Esophagus squamous epithelium (tissue), 5 donors: ENCODE measurements at regions not wholly inside any gene's neighbourhood (a gene's known extent, or its start where the extent isn't known, plus 50 kb on each side); places are given as distances from the start of the nearest gene placed in this dataset.

Experiments
- DNase-seq: peaks from one replicate; lab custom pipeline; 2025; lab: John Stamatoyannopoulos, UW
- H3K27ac ChIP-seq, 4 donors: fragments of 200-600 bp; sonication (generic); one replicate each; pipeline ENCODE4 v1.5.1; 2016 to 2019; ENCODE audit warnings: mild to moderate bottlenecking in 1 of 4
- H3K27me3 ChIP-seq, 4 donors: fragments of 200-600 bp; sonication (generic); 1 replicate in 3 of 4; 2 replicates in 1 of 4; pipeline versions ENCODE4 v1.5.1 to v1.6.0; 2017 to 2021; ENCODE audit warnings: antibody characterized with exemption in 1 of 4
- H3K36me3 ChIP-seq, 3 donors: fragments of 200-600 bp; sonication (generic); one replicate each; pipeline ENCODE4 v1.5.1; 2016 to 2019
- H3K4me1 ChIP-seq, 3 donors: fragments of 200-600 bp; sonication (generic); one replicate each; pipeline ENCODE4 v1.5.1; 2017 to 2019
- H3K4me3 ChIP-seq, 4 donors: fragments of 200-600 bp; sonication (generic); 1 replicate in 3 of 4; 2 replicates in 1 of 4; pipeline ENCODE4 v1.5.1; 2016 to 2019; ENCODE audit warnings: mild to moderate bottlenecking in 2 of 4, moderate library complexity in 1 of 4
- H3K9me3 ChIP-seq, 3 donors: fragments of 200-600 bp; sonication (generic); one replicate each; pipeline ENCODE4 v1.5.1; 2016 to 2019
- CTCF ChIP-seq, 6 experiments: fragments of 450-650 bp in 4 of 6; fragments of 200-600 bp in 2 of 6; sonication (generic) in 2 of 6; IDR thresholded peaks; one replicate each; pipeline ENCODE4 v1.5.1; 2016 to 2019; ENCODE audit warnings: antibody characterized with exemption in 6 of 6, mild to moderate bottlenecking in 4 of 6, moderate library complexity in 4 of 6
- POLR2A ChIP-seq, 4 donors: fragments of 450-650 bp; IDR thresholded peaks; one replicate each; pipeline ENCODE4 v1.6.1; 2017; ENCODE audit warnings: antibody characterized with exemption in 4 of 4, mild to moderate bottlenecking in 4 of 4, moderate library complexity in 3 of 4
- WGBS, 2 donors: methylation state at CpG; one replicate each; pipeline ENCODE4 v1.1.5; 2018; 5-methylcytosine and 5-hydroxymethylcytosine counted together
- intact Hi-C: fragments of 100-400 bp; cut with DNase I; formaldehyde crosslinking; loops from one replicate; pipeline ENCODE4 v1.15.0; 2022
- donor health status: DM: yes; HTN: yes; CAD: no.

- Histone ChIP-seq H3K9me3 (no peaks in the 10 kb centered on the region), H3K4me1 (no peaks in the 10 kb centered on the region), H3K36me3 (no peaks in the 10 kb centered on the region), H3K4me3 (no peak overlapping the region), H3K27me3 (peaks cover 0 to 21% (median 0%) of the 10 kb centered on the region in 4 donors), H3K27ac (no peak overlapping the region)
- no peak for TF ChIP-seq POLR2A (IDR thresholded peaks at IDR 0.05)
- no peak for TF ChIP-seq CTCF (IDR thresholded peaks at IDR 0.05)
- 75 to 84% methylated on average over 7 of the region's 7 CpGs for WGBS, 2 donors
- intact Hi-C loops, result no loop called here
- DNase-seq, result no peak
Observed at GRCh38 chr7:22066522-22066921, 120.8 kb upstream of the CDCA7L start.

GRCh38 chr7:22064816-22065215 is 119.1 kb upstream of the CDCA7L start:
- no peaks in the 10 kb centered on the region for H3K36me3 ChIP-seq
- no peaks in the 10 kb centered on the region for H3K4me1 ChIP-seq
- intact Hi-C loops, result no loop called here
- DNase-seq, result no peak
- no peak overlapping the region for H3K27ac ChIP-seq
- H3K4me3 ChIP-seq, result no peak overlapping the region
- WGBS, 2 donors, result 71 to 79% methylated on average over 2 of the region's 2 CpGs
- TF ChIP-seq CTCF (IDR thresholded peaks at IDR 0.05), result no peak
- TF ChIP-seq POLR2A (IDR thresholded peaks at IDR 0.05), result no peak
- H3K27me3 ChIP-seq, result peaks cover 0 to 23% (median 0%) of the 10 kb centered on the region in 4 donors
- no peaks in the 10 kb centered on the region for H3K9me3 ChIP-seq

- no peaks in the 10 kb centered on the region for H3K4me1 ChIP-seq
- peaks cover 0 to 18% (median 0%) of the 10 kb centered on the region in 4 donors for H3K27me3 ChIP-seq
- WGBS, 2 donors, result 33 to 39% methylated on average over 2 of the region's 2 CpGs
- H3K27ac ChIP-seq, result no peak overlapping the region
- H3K9me3 ChIP-seq, result no peaks in the 10 kb centered on the region
- intact Hi-C loops, result no loop called here
- DNase-seq, result no peak
- H3K36me3 ChIP-seq, result no peaks in the 10 kb centered on the region
- TF ChIP-seq CTCF (IDR thresholded peaks at IDR 0.05) (no peak), POLR2A (IDR thresholded peaks at IDR 0.05) (no peak)
- no peak overlapping the region for H3K4me3 ChIP-seq
Observed at GRCh38 chr7:22061775-22062174, 116.1 kb upstream of the CDCA7L start.

- TF ChIP-seq POLR2A (IDR thresholded peaks at IDR 0.05) (no peak), CTCF (IDR thresholded peaks at IDR 0.05) (no peak)
- 73 to 80% methylated on average over 3 of the region's 3 CpGs for WGBS, 2 donors
- intact Hi-C loops, result no loop called here
- H3K27me3 ChIP-seq, result peaks cover 0 to 18% (median 0%) of the 10 kb centered on the region in 4 donors
- H3K27ac ChIP-seq, result no peak overlapping the region
- H3K9me3 ChIP-seq, result no peaks in the 10 kb centered on the region
- H3K4me1 ChIP-seq, result no peaks in the 10 kb centered on the region
- DNase-seq, result no peak
- no peak overlapping the region for H3K4me3 ChIP-seq
- no peaks in the 10 kb centered on the region for H3K36me3 ChIP-seq
Observed at GRCh38 chr7:22060863-22061262, 115.2 kb upstream of the CDCA7L start.

- DNase-seq, result no peak
- Histone ChIP-seq H3K36me3 (no peaks in the 10 kb centered on the region), H3K9me3 (no peaks in the 10 kb centered on the region), H3K4me3 (no peak overlapping the region), H3K27ac (no peak overlapping the region), H3K4me1 (no peaks in the 10 kb centered on the region), H3K27me3 (peaks cover 0 to 18% (median 0%) of the 10 kb centered on the region in 4 donors)
- 65 to 83% methylated on average over 1 of the region's 1 CpG for WGBS, 2 donors
- TF ChIP-seq POLR2A (IDR thresholded peaks at IDR 0.05) (no peak), CTCF (IDR thresholded peaks at IDR 0.05) (no peak)
- intact Hi-C loops, result no loop called here
Observed at GRCh38 chr7:22060197-22060596, 114.5 kb upstream of the CDCA7L start.
